ENCODE measurements at regions not wholly inside any gene's neighbourhood (a gene's known extent, or its start where the extent isn't known, plus 50 kb on each side); places are given as distances from the start of the nearest gene placed in this dataset.

DNA sequence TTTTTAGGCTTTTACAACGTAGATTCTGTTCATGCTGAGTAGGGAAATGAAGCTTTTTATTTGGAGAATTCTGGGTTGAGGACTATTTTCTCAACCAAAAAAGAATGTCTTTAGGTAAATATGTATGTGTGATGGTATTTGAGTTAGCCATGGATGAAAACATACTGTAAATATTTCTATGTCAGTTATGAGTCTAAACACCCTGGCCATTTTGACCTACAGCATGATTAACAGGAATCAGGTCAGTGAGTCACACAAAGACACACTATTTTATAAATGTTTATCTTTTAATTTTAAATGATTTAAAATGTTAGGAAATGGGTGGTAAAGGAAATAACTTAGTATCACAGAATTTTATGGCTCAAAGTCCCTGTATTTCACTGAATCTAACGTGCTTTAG is 851.7 kb upstream of the MAP3K7 start:
- ATAC-seq (ENCODE audit: low FRiP score in 2 of 2) (no peak), DNase-seq (no peak)
- no peaks in the 10 kb centered on the region for H3K4me1 ChIP-seq
- H3K9me3 ChIP-seq = no peaks in the 10 kb centered on the region
- no peaks in the 10 kb centered on the region for H3K36me3 ChIP-seq
- no peak overlapping the region for H3K4me3 ChIP-seq
- TF ChIP-seq, protein P1, sequence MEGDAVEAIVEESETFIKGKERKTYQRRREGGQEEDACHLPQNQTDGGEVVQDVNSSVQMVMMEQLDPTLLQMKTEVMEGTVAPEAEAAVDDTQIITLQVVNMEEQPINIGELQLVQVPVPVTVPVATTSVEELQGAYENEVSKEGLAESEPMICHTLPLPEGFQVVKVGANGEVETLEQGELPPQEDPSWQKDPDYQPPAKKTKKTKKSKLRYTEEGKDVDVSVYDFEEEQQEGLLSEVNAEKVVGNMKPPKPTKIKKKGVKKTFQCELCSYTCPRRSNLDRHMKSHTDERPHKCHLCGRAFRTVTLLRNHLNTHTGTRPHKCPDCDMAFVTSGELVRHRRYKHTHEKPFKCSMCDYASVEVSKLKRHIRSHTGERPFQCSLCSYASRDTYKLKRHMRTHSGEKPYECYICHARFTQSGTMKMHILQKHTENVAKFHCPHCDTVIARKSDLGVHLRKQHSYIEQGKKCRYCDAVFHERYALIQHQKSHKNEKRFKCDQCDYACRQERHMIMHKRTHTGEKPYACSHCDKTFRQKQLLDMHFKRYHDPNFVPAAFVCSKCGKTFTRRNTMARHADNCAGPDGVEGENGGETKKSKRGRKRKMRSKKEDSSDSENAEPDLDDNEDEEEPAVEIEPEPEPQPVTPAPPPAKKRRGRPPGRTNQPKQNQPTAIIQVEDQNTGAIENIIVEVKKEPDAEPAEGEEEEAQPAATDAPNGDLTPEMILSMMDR (IDR thresholded peaks at IDR 0.05) = no peak
- TF ChIP-seq POLR2A (IDR thresholded peaks at IDR 0.05) = no peak
- no peak for TF ChIP-seq POLR2AphosphoS5 (IDR thresholded peaks at IDR 0.05)
- TF ChIP-seq EP300 (IDR thresholded peaks at IDR 0.05) = no peak
- no peak overlapping the region for H3K27ac ChIP-seq
- WGBS, 2 donors = 67 to 78% methylated on average over 2 of the region's 2 CpGs
- no peaks in the 10 kb centered on the region for H3K27me3 ChIP-seq

DNA sequence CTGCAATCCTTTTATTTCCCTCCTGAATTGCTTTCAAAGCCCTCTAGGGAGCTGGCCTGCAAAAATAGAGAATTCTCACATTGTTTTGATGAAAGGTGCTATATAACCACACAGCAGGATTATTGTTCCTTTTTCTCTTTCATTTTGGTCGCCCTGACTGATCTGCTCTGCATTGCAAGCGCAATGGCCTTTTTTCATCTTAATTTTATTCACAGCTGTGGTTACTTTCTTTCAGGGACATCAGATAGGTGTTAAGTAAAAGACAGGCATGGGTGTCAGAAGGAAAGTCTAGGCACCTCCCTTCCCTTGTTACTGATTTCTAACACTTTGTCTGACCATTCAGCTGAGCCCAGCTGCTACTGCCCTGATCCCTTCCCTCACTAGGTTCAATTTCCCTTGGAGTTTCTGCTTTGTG is 850.5 kb upstream of the MAP3K7 start:
- Histone ChIP-seq H3K36me3 (no peaks in the 10 kb centered on the region), H3K27me3 (no peaks in the 10 kb centered on the region), H3K4me3 (no peak overlapping the region), H3K9me3 (no peaks in the 10 kb centered on the region), H3K4me1 (no peaks in the 10 kb centered on the region), H3K27ac (no peak overlapping the region)
- WGBS, 2 donors = 72 to 74% methylated on average over 2 of the region's 2 CpGs
- no peak for DNase-seq
- TF ChIP-seq POLR2AphosphoS5 (IDR thresholded peaks at IDR 0.05) (no peak), POLR2A (IDR thresholded peaks at IDR 0.05) (no peak), EP300 (IDR thresholded peaks at IDR 0.05) (no peak)
- TF ChIP-seq, protein P1 (IDR thresholded peaks at IDR 0.05) = no peak
- ATAC-seq (ENCODE audit: low FRiP score in 2 of 2) = no peak

DNA sequence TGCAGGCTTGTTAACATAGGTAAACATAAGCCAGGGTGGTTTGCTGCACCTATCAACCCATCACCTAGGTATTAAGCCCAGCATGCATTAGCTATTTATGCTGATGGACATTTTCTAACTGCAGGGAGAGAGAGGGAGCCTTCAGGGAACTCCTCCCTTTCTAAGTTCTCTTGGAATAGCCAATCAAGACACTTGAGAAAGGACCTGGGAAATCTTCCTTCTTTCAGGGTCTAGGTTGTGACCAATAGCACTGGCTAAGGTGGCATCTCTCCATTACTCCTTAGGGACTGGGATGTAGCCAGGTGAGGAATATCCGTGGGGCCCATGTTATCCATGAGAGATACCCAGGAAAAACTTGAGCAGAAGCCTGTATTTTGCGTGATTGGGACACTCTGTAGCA is 849.6 kb upstream of the MAP3K7 start:
- Histone ChIP-seq H3K4me1 (no peaks in the 10 kb centered on the region), H3K9me3 (no peaks in the 10 kb centered on the region), H3K27me3 (no peaks in the 10 kb centered on the region), H3K36me3 (no peaks in the 10 kb centered on the region), H3K4me3 (no peak overlapping the region), H3K27ac (no peak overlapping the region)
- no peak for DNase-seq
- TF ChIP-seq EP300 (IDR thresholded peaks at IDR 0.05) = no peak
- no peak for TF ChIP-seq POLR2AphosphoS5 (IDR thresholded peaks at IDR 0.05)
- TF ChIP-seq, protein P1 (IDR thresholded peaks at IDR 0.05) = no peak
- TF ChIP-seq POLR2A (IDR thresholded peaks at IDR 0.05) = no peak
- WGBS, 2 donors = 80 to 86% methylated on average over 2 of the region's 2 CpGs
- ATAC-seq (ENCODE audit: low FRiP score in 2 of 2) = no peak

DNA sequence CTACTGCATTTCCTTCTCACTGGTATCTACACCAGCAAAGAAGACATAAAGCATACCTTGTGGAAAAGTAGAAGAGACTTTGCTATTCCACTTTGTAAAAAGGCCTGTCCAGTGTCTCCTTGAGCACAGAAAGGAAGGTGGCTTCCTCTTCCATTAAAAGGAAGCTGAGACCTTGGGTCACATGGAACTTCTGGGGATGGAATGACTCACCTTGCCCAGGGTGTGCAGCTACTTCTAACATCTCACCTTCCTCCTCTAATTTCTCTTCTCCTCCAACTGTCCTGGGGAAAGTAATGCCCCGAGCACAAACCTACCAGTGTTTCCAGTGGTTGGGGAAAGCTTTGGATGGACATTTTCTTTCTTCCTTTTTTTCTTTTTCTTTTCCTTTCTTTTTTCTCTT is 848.8 kb upstream of the MAP3K7 start:
- WGBS, 2 donors = 89 to 90% methylated on average over 1 of the region's 1 CpG

DNA sequence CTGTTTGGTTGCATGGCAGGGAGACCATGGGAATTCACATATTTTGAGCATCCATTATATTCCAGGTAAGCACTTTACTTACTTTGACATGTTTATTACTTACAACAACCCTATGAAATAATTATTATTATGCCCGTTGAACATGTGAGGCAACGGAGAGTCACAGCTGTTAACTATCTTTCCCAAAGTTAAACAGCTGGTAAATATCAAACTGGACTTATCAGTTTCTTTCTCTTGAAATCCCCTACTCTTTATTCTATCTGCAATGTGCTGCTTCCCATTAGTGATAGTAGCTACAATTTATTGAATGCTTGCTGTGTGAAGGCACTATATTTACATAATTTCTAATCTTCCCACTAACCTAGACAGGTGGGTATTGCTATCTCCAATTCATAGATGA is 847.7 kb upstream of the MAP3K7 start:
- TF ChIP-seq, protein P1 (IDR thresholded peaks at IDR 0.05) = no peak
- no peak for TF ChIP-seq POLR2AphosphoS5 (IDR thresholded peaks at IDR 0.05)
- no peak for TF ChIP-seq EP300 (IDR thresholded peaks at IDR 0.05)
- TF ChIP-seq POLR2A (IDR thresholded peaks at IDR 0.05) = no peak
- ATAC-seq (ENCODE audit: low FRiP score in 2 of 2) (no peak), DNase-seq (no peak)
- no peak overlapping the region for H3K4me3 ChIP-seq
- H3K9me3 ChIP-seq = no peaks in the 10 kb centered on the region
- no peaks in the 10 kb centered on the region for H3K27me3 ChIP-seq
- H3K36me3 ChIP-seq = no peaks in the 10 kb centered on the region
- no peak overlapping the region for H3K27ac ChIP-seq
- no peaks in the 10 kb centered on the region for H3K4me1 ChIP-seq
- 59 to 83% methylated on average over 2 of the region's 2 CpGs for WGBS, 2 donors

More for the DNA sequence above, 848.8 kb upstream of the MAP3K7 start:
- DNase-seq (no peak), ATAC-seq (ENCODE audit: low FRiP score in 2 of 2) (no peak)
- no peak overlapping the region for H3K27ac ChIP-seq
- H3K27me3 ChIP-seq = no peaks in the 10 kb centered on the region
- H3K9me3 ChIP-seq = no peaks in the 10 kb centered on the region
- TF ChIP-seq POLR2A (IDR thresholded peaks at IDR 0.05) (no peak), POLR2AphosphoS5 (IDR thresholded peaks at IDR 0.05) (no peak), EP300 (IDR thresholded peaks at IDR 0.05) (no peak)
- TF ChIP-seq, protein P1 (IDR thresholded peaks at IDR 0.05) = no peak
- H3K4me1 ChIP-seq = no peaks in the 10 kb centered on the region
- H3K36me3 ChIP-seq = no peaks in the 10 kb centered on the region
- H3K4me3 ChIP-seq = no peak overlapping the region

All from upper lobe of left lung (tissue), 6 donors.